CD14-positive monocyte (primary cell): ENCODE measurements at regions not wholly inside any gene's neighbourhood (a gene's known extent, or its start where the extent isn't known, plus 50 kb on each side); places are given as distances from the start of the nearest gene placed in this dataset.

Experiments used
- DNase-seq, 3 donors: peaks; one replicate each; pipeline ENCODE4 v3.0.0-alpha.2; 2011 to 2022
- H2AFZ ChIP-seq: 2 replicates; pipeline ENCODE4 v1.6.0; 2012; ENCODE audit warnings: mild to moderate bottlenecking, low read depth, low read length, inconsistent platforms; ENCODE audit not compliant: insufficient read depth, poor library complexity, severe bottlenecking
- H3K27ac ChIP-seq, 2 donors: 1 replicate in 1 of 2; 2 replicates in 1 of 2; pipeline ENCODE4 v1.5.1; 2012 to 2013; ENCODE audit warnings: low read length in 2 of 2, control low read depth in 1 of 2, inconsistent platforms in 1 of 2, low read depth in 1 of 2, mild to moderate bottlenecking in 1 of 2
- H3K27me3 ChIP-seq, 2 donors: one replicate each; pipeline versions ENCODE4 v1.6.0 to v1.6.1; 2011 to 2013; ENCODE audit warnings: low read length in 2 of 2; ENCODE audit not compliant: control insufficient read depth in 2 of 2, insufficient read depth in 2 of 2
- H3K36me3 ChIP-seq, 2 donors: replicated peaks in 1 of 2; 1 replicate in 1 of 2; 2 replicates in 1 of 2; pipeline versions ENCODE4 v1.5.1 to v1.6.1; 2012 to 2013; ENCODE audit warnings: low read length in 2 of 2, control low read depth in 1 of 2, inconsistent platforms in 1 of 2, mild to moderate bottlenecking in 1 of 2; ENCODE audit not compliant: insufficient read depth in 2 of 2, control insufficient read depth in 1 of 2
- H3K4me1 ChIP-seq, 2 donors: 1 replicate in 1 of 2; 2 replicates in 1 of 2; pipeline versions ENCODE4 v1.5.1 to v1.6.1; 2012 to 2013; ENCODE audit warnings: low read length in 2 of 2, control low read depth in 1 of 2, inconsistent platforms in 1 of 2, mild to moderate bottlenecking in 1 of 2, moderate library complexity in 1 of 2; ENCODE audit not compliant: insufficient read depth in 2 of 2, control insufficient read depth in 1 of 2
- H3K4me2 ChIP-seq: replicated peaks from 2 replicates; pipeline ENCODE3; 2012; ENCODE audit warnings: low read length, moderate library complexity, mild to moderate bottlenecking; ENCODE audit not compliant: poor library complexity, severe bottlenecking; ENCODE audit errors: extremely low read depth
- H3K4me3 ChIP-seq, 3 experiments: fragments of 200-600 bp in 1 of 3; sonication (generic) in 1 of 3; replicated peaks in 1 of 3; 1 replicate in 2 of 3; 2 replicates in 1 of 3; pipeline ENCODE4 v1.5.1; 2011 to 2013; ENCODE audit warnings: low read length in 3 of 3, mild to moderate bottlenecking in 3 of 3, control low read depth in 2 of 3, low read depth in 2 of 3, inconsistent platforms in 1 of 3, moderate library complexity in 1 of 3
- H3K79me2 ChIP-seq: 2 replicates; pipeline ENCODE4 v1.6.0; 2012; ENCODE audit warnings: mild to moderate bottlenecking, control low read depth, inconsistent platforms, low read length, moderate library complexity; ENCODE audit not compliant: insufficient read depth
- H3K9ac ChIP-seq: 2 replicates; pipeline ENCODE4 v1.6.0; 2017; ENCODE audit warnings: low read length, mild to moderate bottlenecking; ENCODE audit not compliant: insufficient read depth, poor library complexity, severe bottlenecking
- H3K9me3 ChIP-seq, 2 donors: replicated peaks in 1 of 2; 1 replicate in 1 of 2; 2 replicates in 1 of 2; pipeline versions ENCODE4 v1.5.1 to v1.6.1; 2012 to 2013; ENCODE audit warnings: low read length in 2 of 2, control low read depth in 1 of 2; ENCODE audit not compliant: control insufficient read depth in 1 of 2, insufficient read depth in 1 of 2
- H4K20me1 ChIP-seq: 2 replicates; pipeline ENCODE4 v1.6.0; 2012; ENCODE audit warnings: mild to moderate bottlenecking, low read length, control low read depth, moderate library complexity; ENCODE audit not compliant: insufficient read depth
- H3K27ac Mint-ChIP-seq, 7 donors: one replicate each; pipeline ENCODE4 v1.8.0; 2020; ENCODE audit warnings: mild to moderate bottlenecking in 7 of 7, mixed read lengths in 7 of 7, moderate library complexity in 6 of 7, inconsistent platforms in 2 of 7
- H3K27me3 Mint-ChIP-seq, 3 donors: one replicate each; pipeline ENCODE4 v1.8.0; 2021 to 2022; ENCODE audit warnings: low read depth in 3 of 3, mild to moderate bottlenecking in 3 of 3, mixed read lengths in 3 of 3, moderate library complexity in 3 of 3, inconsistent platforms in 1 of 3
- H3K36me3 Mint-ChIP-seq, 2 donors: one replicate each; pipeline ENCODE4 v1.8.0; 2020; ENCODE audit warnings: mixed read lengths in 2 of 2, inconsistent platforms in 1 of 2, mild to moderate bottlenecking in 1 of 2
- H3K4me1 Mint-ChIP-seq: one replicate; pipeline ENCODE4 v1.8.0; 2020; ENCODE audit warnings: mild to moderate bottlenecking, mixed read lengths
- H3K4me3 Mint-ChIP-seq, 2 donors: one replicate each; pipeline ENCODE4 v1.8.0; 2020; ENCODE audit warnings: mild to moderate bottlenecking in 2 of 2, mixed read lengths in 2 of 2, moderate library complexity in 1 of 2
- H3K9me3 Mint-ChIP-seq, 7 donors: one replicate each; pipeline ENCODE4 v1.8.0; 2020 to 2022; ENCODE audit warnings: mixed read lengths in 7 of 7, mild to moderate bottlenecking in 6 of 7, moderate library complexity in 6 of 7, inconsistent platforms in 2 of 7
- CTCF ChIP-seq: fragments of 200-600 bp; IDR thresholded peaks from one replicate; pipeline ENCODE4 v1.8.0; 2022; ENCODE audit warnings: antibody characterized with exemption, mild to moderate bottlenecking
- WGBS: methylation state at CpG from one replicate; pipeline ENCODE4 v1.1.5; 2013; ENCODE audit warnings: missing lambda C conversion rate; ENCODE audit not compliant: insufficient coverage; 5-methylcytosine and 5-hydroxymethylcytosine counted together
- intact Hi-C, 2 donors: fragments of 100-400 bp; cut with micrococcal nuclease; formaldehyde crosslinking; loops; one replicate each; pipeline versions ENCODE4 v1.15.0 to v1.15.1; 2023

GRCh38 chr5:21165344-21165743 is 1177.3 kb upstream of the CDH18 start:
- no peak overlapping the region for H3K9ac ChIP-seq
- no peaks in the 10 kb centered on the region for H3K27me3 ChIP-seq
- H3K4me2 ChIP-seq = no peak overlapping the region
- 71% methylated on average over 1 of the region's 6 CpGs for WGBS
- H3K4me1 ChIP-seq = no peaks in the 10 kb centered on the region
- H3K36me3 ChIP-seq = no peaks in the 10 kb centered on the region
- no peak overlapping the region for H3K27ac ChIP-seq
- no peaks in the 10 kb centered on the region for H4K20me1 ChIP-seq
- H3K9me3 Mint-ChIP-seq = peaks cover 0 to 10% (median 6%) of the 10 kb centered on the region in 7 donors
- H3K4me1 Mint-ChIP-seq = no peaks in the 10 kb centered on the region
- TF ChIP-seq CTCF = no peak
- no peak overlapping the region for H2AFZ ChIP-seq
- intact Hi-C loops = no loop called here
- H3K4me3 ChIP-seq = no peak overlapping the region
- no peaks in the 10 kb centered on the region for H3K79me2 ChIP-seq
- H3K27ac Mint-ChIP-seq = no peak overlapping the region
- H3K27me3 Mint-ChIP-seq = no peaks in the 10 kb centered on the region
- H3K4me3 Mint-ChIP-seq = no peak overlapping the region
- peaks cover 0 to 2% of the 10 kb centered on the region in 2 donors for H3K9me3 ChIP-seq
- no peaks in the 10 kb centered on the region for H3K36me3 Mint-ChIP-seq
- DNase-seq = no peak

GRCh38 chr5:21164425-21164824 is 1176.4 kb upstream of the CDH18 start:
- no peak overlapping the region for H3K27ac ChIP-seq
- H3K4me3 ChIP-seq = no peak overlapping the region
- no peak for DNase-seq
- Mint-ChIP-seq H3K27me3 (no peaks in the 10 kb centered on the region), H3K4me3 (no peak overlapping the region), H3K4me1 (no peaks in the 10 kb centered on the region), H3K9me3 (peaks cover 0 to 10% (median 6%) of the 10 kb centered on the region in 7 donors), H3K36me3 (no peaks in the 10 kb centered on the region), H3K27ac (no peak overlapping the region)
- H3K4me1 ChIP-seq = no peaks in the 10 kb centered on the region
- no CpG with 5 or more reads among the region's 4 CpGs for WGBS
- H4K20me1 ChIP-seq = no peaks in the 10 kb centered on the region
- no peak overlapping the region for H3K4me2 ChIP-seq
- H3K9ac ChIP-seq = no peak overlapping the region
- no peaks in the 10 kb centered on the region for H3K27me3 ChIP-seq
- TF ChIP-seq CTCF = no peak
- H3K79me2 ChIP-seq = no peaks in the 10 kb centered on the region
- H3K9me3 ChIP-seq = peaks cover 0 to 2% of the 10 kb centered on the region in 2 donors
- no peak overlapping the region for H2AFZ ChIP-seq
- intact Hi-C loops = no loop called here
- no peaks in the 10 kb centered on the region for H3K36me3 ChIP-seq
